GM18517 (cell line): ENCODE measurements at regions not wholly inside any gene's neighbourhood (a gene's known extent, or its start where the extent isn't known, plus 50 kb on each side); places are given as distances from the start of the nearest gene placed in this dataset.
"Not testable (repeated sequence)": the region's sequence is repeated elsewhere in the genome, so short reads cannot be mapped to it uniquely, and the experiment has no call there.

ENCODE experiments used
- ATAC-seq: cut with Tn5 transposase; IDR thresholded peaks from one replicate; pipeline ENCODE4 v1.9.1; 2021; ENCODE audit warnings: mild to moderate bottlenecking, moderate library complexity; ENCODE audit not compliant: unreplicated experiment

DNA sequence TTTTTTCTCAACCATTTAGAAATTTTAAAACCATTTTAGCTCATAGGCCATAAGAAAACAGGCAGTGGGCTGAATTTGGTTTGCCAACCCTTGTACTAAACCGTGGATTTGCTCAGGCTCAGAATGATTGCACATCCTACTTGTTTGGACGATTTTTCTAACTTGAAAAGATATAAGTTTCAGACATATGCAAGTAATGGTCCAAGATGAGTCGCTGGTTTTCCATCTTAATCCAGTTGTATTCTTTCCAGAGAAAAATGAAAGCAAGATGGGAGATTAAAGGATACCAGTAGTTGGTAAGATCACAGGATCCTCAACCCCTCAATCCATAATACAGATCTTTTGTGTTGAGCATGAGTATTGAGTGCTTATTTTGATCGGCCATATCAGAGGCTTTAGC lies 250.9 kb downstream of the TINAG start:
- no peak for ATAC-seq

DNA sequence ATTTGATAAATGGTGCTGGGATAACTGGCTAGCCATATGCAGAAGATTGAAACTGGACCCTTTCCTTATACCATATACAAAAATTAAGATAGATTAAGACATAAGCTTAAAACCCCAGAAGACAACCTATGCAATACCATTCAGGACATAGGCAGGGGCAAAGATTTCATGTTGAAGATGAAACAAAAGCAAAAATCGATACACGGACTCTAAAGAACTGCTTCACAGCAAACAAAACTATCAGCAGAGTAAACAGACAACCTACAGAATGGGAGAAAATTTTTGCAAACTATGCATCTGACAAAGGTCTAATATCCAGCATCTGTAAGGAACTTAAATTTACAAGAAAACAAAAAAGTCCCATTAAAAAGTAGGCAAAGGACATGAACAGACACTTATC lies 255.9 kb downstream of the TINAG start:
- ATAC-seq = not testable (repeated sequence)

DNA sequence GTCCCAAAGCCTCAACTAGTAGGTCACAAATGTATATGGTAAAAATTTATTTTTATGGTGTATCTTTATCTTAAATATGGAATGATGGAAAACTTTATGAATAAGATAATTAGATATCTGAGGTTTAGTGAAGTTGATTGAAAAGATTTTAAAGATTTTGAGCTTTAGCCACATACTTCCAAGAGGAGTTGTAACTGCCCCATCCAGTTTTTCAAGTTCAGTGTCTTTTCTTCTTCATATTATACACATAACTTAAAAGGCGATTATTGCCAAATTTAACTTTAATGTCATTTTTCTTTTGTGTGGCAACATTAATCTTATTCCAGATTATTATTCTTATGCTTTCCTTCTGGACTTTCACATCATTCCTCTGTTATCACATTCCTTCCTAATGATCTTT lies 266.4 kb downstream of the TINAG start:
- no peak for ATAC-seq

DNA sequence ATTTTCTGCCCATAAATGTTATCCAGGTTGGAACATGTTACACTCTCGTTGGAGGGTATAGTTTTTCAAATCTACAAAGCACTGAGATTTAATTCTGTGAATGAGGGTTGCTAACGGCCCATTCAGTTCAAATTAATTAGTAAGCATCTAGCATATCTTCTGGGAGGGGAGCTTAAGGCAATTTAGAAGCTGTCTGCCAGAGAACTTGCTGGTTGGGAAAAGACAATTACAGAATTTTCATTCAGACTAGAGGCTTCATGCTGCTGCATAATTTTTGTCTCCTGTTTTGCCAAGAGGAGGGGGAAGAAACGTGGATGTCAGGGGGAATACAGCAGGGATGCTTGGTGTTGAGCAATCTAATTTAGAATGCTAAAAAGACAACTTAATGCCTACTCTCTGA lies 268.3 kb upstream of the FAM83B start:
- ATAC-seq = no peak

DNA sequence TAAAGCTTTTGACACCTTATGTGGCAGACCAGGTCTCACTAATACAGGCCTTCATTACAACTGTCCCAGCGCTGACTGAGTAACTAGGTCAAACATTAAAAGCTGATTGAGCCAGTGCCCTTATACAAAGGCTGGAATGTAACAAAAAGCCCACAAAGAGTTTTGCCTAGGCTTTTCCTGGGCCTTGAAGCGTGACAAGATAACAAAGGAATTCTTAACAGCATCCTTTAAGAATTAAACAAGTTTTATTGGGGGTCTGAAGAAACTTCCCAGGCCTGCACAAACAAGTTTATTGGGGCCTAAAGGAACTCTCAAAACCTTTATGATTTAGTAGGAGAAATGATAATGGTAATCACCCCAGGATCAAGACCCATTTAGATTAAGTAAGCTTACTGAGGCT lies 267.6 kb upstream of the FAM83B start:
- no peak for ATAC-seq

DNA sequence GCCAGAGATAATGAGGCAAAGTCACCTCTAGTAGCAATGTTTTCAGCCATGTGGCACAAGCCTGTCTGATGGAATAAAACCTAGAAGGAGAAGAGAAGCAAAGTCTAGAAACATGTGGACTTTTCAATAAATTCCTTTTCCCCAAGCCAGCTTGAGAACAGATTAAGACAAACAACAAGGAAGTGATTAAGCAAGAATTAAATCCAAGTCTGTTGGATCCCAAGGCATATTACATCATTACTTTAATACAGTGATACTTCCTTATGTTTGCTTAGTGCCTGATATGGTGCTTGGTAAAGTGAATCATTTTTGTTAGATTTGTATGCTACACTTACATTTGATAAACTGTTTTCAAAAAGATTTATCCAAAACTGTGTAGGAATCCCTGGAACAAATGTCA lies 260.3 kb upstream of the FAM83B start:
- no peak for ATAC-seq

DNA sequence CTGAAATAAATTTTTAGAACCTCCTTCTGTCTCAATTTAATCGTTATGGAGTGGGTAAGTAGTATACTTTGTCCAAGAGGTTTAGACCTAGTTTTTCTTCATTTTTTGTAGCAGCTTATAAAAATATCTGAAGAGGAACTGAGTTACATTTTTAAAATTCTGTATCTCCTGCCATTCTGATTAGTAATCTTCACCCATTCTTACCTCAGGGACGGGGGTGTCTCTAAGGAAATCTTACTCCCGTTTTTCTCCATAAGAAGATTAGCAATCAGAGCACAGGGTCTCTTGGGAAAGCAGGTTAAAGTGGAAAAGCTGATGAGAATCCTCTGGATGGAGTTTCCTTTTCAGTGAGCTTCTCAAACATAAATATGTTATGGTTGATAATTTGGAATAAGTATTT lies 259.3 kb upstream of the FAM83B start:
- ATAC-seq = no peak

- ATAC-seq = no peak
Measured at GRCh38 chr6:54588176-54588575, 258.4 kb upstream of the FAM83B start.

DNA sequence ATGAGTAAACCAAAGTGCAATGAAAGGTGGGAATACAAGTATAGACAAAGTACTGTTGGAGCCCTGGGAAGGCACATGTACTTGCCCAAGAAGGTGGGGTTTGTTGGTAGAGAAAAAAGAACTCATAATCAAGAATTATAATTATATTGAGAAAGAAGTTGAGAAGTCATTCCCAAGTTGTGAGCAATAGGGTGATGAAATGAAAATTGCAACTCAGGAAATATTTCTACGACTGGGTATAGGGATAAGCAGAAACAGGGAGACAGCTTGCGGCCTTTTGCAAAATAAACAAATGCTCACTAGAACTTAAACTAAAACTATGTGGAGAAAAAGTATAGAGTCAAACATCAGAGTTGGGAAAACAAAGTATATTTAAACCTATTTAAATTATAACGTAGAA lies 250.7 kb upstream of the FAM83B start:
- no peak for ATAC-seq

DNA sequence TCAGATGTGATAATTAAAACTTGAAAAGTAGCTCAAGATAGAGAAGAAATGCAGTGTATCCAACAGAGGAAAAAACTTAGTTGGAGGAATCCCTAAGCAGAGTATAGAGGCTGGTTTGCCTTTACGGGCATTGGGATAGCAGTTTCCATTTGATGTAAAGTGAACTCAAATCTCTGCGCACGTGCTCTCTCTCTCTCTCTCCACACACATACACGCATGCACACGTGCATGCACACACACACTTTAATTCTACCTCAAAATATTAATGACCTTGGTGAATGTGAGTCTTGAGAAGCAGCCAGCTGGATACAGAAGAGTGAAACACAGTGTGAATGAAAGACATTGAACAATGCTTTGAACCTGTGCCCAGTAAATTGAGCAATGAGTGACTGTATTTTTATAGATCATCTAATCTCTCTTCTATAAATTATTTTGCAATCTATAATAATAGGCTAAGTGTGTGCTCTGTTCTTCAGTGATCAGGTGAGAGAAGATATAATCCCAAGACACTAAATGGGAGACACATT lies 247.7 kb upstream of the FAM83B start:
- ATAC-seq = no peak

GRCh38 chr6:54601600-54602300 lies 244.8 kb upstream of the FAM83B start:
- ATAC-seq = no peak

DNA sequence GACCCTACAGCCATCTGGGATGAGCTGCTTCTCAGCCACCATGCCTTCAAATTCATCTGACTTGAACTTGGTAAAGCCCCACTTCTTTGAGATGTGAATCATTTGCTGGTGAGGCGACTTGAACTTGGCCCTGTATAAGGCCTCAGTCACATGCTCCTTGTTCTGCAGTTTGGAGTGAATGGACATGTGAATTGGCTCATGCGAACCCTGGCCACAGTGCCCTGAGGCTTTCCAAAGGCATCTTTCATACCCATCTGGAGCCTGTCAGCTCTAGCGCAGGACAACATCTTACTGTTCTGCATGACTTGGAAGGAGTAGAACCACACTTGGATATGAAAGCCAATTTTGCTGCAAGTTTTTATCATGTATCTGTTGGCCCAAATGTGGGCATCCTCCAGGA lies 244.0 kb upstream of the FAM83B start:
- no peak for ATAC-seq

- ATAC-seq = no peak
Measured at GRCh38 chr6:54609981-54610380, 236.6 kb upstream of the FAM83B start.

DNA sequence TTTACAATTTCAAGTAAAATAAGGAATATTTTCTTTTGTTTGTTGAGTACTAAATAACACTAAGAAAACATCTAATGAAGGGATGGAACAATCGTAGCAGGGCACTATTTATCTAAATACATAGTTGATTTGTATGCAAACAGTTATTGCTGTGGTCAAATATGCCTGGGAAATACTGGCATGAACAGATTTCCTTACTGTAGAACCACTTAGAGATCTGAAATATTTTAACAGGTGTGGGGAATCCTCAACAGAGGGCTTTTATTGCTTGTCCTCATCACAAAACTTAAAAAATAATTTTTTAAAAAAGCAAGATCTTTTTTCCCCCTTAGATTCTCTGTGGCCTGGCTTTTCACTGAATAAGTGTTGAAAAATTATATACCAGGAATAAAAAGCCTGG lies 233.0 kb upstream of the FAM83B start:
- no peak for ATAC-seq

DNA sequence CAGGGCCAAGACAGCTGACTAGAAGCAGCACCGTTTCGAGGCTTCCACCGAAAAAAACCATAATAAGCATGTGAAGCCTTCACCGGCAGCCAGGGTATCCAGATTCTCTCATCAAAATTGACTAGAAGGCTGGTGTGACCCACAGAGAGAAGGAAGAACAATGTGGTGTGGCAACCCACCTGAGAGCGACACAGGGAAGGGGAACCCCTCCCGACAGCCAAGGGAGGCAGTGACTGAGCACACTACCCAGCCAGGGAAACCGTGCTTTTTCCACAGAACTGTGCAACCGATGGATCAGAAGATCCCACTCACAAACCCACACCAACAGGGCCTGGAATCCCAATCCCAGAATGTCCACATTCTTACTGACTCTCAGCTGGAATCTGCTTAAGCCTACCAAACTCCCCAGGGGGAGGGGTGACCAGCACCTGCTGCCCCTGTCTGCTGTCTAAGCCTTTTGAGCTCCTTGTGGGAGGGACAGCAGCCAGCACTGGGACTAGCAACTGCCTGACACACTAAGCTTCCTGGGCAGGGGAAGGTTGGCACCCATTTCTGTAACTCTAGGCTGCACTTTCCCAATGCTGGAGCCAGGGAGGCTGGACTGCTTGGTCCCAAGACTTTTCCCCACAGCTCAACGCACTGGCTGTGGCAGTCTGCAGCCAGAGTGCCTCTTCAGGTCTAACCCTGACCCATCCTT lies 231.9 kb upstream of the FAM83B start:
- no peak for ATAC-seq

DNA sequence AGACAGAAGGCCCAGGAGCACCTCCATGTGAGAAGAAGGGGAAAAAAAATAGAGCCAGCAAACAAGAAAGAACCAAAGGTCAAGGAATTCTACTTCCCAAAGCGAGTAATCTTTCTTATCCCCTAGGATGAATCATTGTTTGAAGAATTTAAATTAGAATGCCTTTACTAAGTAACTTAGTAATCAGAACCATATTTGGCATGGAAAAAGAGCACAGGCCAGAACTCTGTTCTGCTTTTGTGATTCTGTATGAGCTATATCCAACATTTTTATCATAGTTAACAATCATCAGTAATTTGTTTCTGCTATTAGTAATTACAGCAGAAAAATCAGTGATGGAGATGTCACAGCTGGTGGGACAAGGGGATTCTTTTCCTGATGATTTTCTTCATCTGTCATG lies 228.8 kb upstream of the FAM83B start:
- no peak for ATAC-seq

DNA sequence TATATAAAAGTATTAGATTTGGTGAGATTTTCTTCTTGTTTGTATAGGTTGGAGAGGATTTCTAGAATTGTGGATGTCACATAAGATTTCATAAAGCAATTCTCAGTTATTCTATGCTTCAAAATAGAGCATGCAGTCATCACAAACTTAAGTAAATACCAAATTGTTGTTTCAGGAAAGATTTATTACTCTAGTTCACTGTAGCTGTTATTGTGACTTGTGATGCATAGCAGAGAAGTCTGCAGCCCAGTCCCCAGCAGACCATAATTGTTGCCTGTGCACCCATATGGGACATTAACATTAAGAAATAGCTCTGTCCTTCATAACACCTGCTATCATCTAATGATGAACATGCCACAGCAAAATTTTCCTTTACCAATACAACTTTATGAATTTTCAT lies 228.0 kb upstream of the FAM83B start:
- no peak for ATAC-seq

DNA sequence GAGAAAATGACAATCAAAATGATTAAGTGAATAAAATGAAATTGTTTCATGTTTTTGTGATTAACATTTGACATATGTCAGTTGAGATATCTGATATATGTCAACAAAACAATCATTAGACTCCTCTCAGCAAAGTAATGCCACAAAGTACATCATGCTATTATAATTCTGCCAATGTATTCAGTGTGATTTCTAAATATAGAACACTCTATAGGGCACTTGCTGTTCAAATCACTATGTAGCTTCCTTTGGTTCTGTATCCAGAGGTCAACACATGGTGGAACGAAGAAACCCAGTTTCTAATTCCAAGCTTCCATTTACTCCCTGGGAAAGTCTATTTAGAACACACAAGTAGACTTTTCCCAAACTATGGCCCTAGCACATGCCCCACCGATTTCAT lies 227.5 kb upstream of the FAM83B start:
- ATAC-seq = no peak

GRCh38 chr6:54621285-54621684 lies 225.3 kb upstream of the FAM83B start:
- no peak for ATAC-seq

GRCh38 chr6:54624216-54624615 lies 222.4 kb upstream of the FAM83B start:
- no peak for ATAC-seq

DNA sequence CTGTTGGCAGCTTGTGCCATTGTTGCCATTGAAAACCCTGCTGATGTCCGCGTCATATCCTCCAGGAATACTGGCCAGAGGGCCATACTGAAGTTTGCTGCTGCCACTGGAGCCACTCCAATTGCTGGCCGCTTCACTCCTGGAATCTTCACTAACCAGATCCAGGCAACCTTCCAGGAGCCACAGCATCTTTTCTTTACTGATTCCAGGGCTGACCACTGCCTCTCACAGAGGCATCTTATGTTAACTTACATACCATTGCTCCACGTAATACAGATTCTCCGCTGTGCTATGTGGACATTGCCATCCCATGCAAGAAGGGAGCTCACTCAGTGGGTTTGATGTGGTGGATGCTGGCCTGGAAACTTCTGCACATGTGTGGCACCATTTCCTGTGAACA lies 221.8 kb upstream of the FAM83B start:
- no peak for ATAC-seq

- ATAC-seq = no peak
Measured at GRCh38 chr6:54629131-54629530, 217.4 kb upstream of the FAM83B start.
